ENCODE measurements at regions not wholly inside any gene's neighbourhood (a gene's known extent, or its start where the extent isn't known, plus 50 kb on each side); places are given as distances from the start of the nearest gene placed in this dataset.

GRCh38 chr5:133669472-133669871 lies 57.1 kb upstream of the FSTL4 start:
- no peak overlapping the region for H3K4me3 ChIP-seq
- no peak overlapping the region for H3K27ac ChIP-seq
- no peaks in the 10 kb centered on the region for H3K9me3 ChIP-seq
- intact Hi-C loops (cut with DNase I): no loop called here
- H3K36me3 ChIP-seq: no peaks in the 10 kb centered on the region
- H3K4me1 ChIP-seq: no peaks in the 10 kb centered on the region
- no peak for TF ChIP-seq CTCF (IDR thresholded peaks at IDR 0.05)
- H3K27me3 ChIP-seq: no peaks in the 10 kb centered on the region
- no peak for DNase-seq (ENCODE audit: low spot score in 2 of 2)

- H3K9me3 ChIP-seq: no peaks in the 10 kb centered on the region
- no peak overlapping the region for H3K4me3 ChIP-seq
- TF ChIP-seq CTCF (IDR thresholded peaks at IDR 0.05): no peak
- no peak for DNase-seq (ENCODE audit: low spot score in 2 of 2)
- no peaks in the 10 kb centered on the region for H3K4me1 ChIP-seq
- intact Hi-C loops (cut with DNase I): no loop called here
- H3K27me3 ChIP-seq: no peaks in the 10 kb centered on the region
- H3K27ac ChIP-seq: no peak overlapping the region
- H3K36me3 ChIP-seq: no peaks in the 10 kb centered on the region
These were observed 56.1 kb upstream of the FSTL4 start for GRCh38 chr5:133668458-133668857.

- TF ChIP-seq CTCF (IDR thresholded peaks at IDR 0.05): no peak
- no peak overlapping the region for H3K4me3 ChIP-seq
- H3K4me1 ChIP-seq: no peaks in the 10 kb centered on the region
- no peak for DNase-seq (ENCODE audit: low spot score in 2 of 2)
- no peaks in the 10 kb centered on the region for H3K9me3 ChIP-seq
- H3K36me3 ChIP-seq: no peaks in the 10 kb centered on the region
- no peak overlapping the region for H3K27ac ChIP-seq
- intact Hi-C loops (cut with DNase I): no loop called here
- H3K27me3 ChIP-seq: no peaks in the 10 kb centered on the region
These were observed 54.9 kb upstream of the FSTL4 start for GRCh38 chr5:133667217-133667616.

- DNase-seq (ENCODE audit: low spot score in 2 of 2): no peak
- Histone ChIP-seq H3K27ac (no peak overlapping the region), H3K36me3 (no peaks in the 10 kb centered on the region), H3K27me3 (no peaks in the 10 kb centered on the region), H3K9me3 (no peaks in the 10 kb centered on the region), H3K4me1 (no peaks in the 10 kb centered on the region), H3K4me3 (no peak overlapping the region)
- TF ChIP-seq CTCF (IDR thresholded peaks at IDR 0.05): no peak
- intact Hi-C loops (cut with DNase I): no loop called here
These were observed 53.2 kb upstream of the FSTL4 start for GRCh38 chr5:133665571-133665970.

- intact Hi-C loops (cut with DNase I): no loop called here
- no peak for DNase-seq (ENCODE audit: low spot score in 2 of 2)
- TF ChIP-seq CTCF (IDR thresholded peaks at IDR 0.05): no peak
These were observed 52.1 kb upstream of the FSTL4 start for GRCh38 chr5:133664422-133664821.

GRCh38 chr5:133663397-133664054 lies 51.2 kb upstream of the FSTL4 start:
- Histone ChIP-seq H3K4me1 (no peaks in the 10 kb centered on the region), H3K36me3 (no peaks in the 10 kb centered on the region), H3K9me3 (no peaks in the 10 kb centered on the region), H3K27ac (no peak overlapping the region), H3K4me3 (no peak overlapping the region), H3K27me3 (no peaks in the 10 kb centered on the region)
- no peak for TF ChIP-seq CTCF (IDR thresholded peaks at IDR 0.05)
- DNase-seq (ENCODE audit: low spot score in 2 of 2): no peak
- intact Hi-C loops (cut with DNase I): no loop called here

More at GRCh38 chr5:133664422-133664821, 52.1 kb upstream of the FSTL4 start:
- H3K36me3 ChIP-seq: no peaks in the 10 kb centered on the region
- H3K27ac ChIP-seq: no peak overlapping the region
- H3K27me3 ChIP-seq: no peaks in the 10 kb centered on the region
- no peaks in the 10 kb centered on the region for H3K4me1 ChIP-seq
- no peaks in the 10 kb centered on the region for H3K9me3 ChIP-seq
- H3K4me3 ChIP-seq: no peak overlapping the region
